ENCODE measurements at regions not wholly inside any gene's neighbourhood (a gene's known extent, or its start where the extent isn't known, plus 50 kb on each side); places are given as distances from the start of the nearest gene placed in this dataset.
"Not testable (repeated sequence)": the region's sequence is repeated elsewhere in the genome, so short reads cannot be mapped to it uniquely, and the experiment has no call there.

- Histone ChIP-seq H3K79me2 (ENCODE audit: control insufficient read depth, insufficient read depth, low read length, unreplicated experiment) (no peaks in the 10 kb centered on the region), H3K27me3 (ENCODE audit: insufficient read depth, low read length) (no peaks in the 10 kb centered on the region), H3K4me3 (ENCODE audit: low read depth, low read length) (peak overlapping the region; percentile 24; the same call in 1 of the 2 replicates), H2AFZ (ENCODE audit: low read length, unreplicated experiment) (peak overlapping the region; percentile 64), H3K4me1 (ENCODE audit: control insufficient read depth, insufficient read depth, low read length, unreplicated experiment) (peaks cover 28% of the 10 kb centered on the region), H3K36me3 (ENCODE audit: insufficient read depth, low read length) (no peaks in the 10 kb centered on the region), H3K27ac (ENCODE audit: low read depth, low read length) (peak overlapping the region; percentile 97)
Observed at GRCh38 chr1:96865731-96866685, 144.4 kb downstream of the PTBP2 start.

GRCh38 chr1:96872757-96873156 is 151.2 kb downstream of the PTBP2 start:
- H3K36me3 ChIP-seq (ENCODE audit: insufficient read depth, low read length), result no peaks in the 10 kb centered on the region
- no peaks in the 10 kb centered on the region for H3K4me1 ChIP-seq (ENCODE audit: control insufficient read depth, insufficient read depth, low read length, unreplicated experiment)
- H3K4me3 ChIP-seq (ENCODE audit: low read depth, low read length), result no peak overlapping the region
- H2AFZ ChIP-seq (ENCODE audit: low read length, unreplicated experiment), result no peak overlapping the region
- no peak overlapping the region for H3K27ac ChIP-seq (ENCODE audit: low read depth, low read length)
- no peaks in the 10 kb centered on the region for H3K79me2 ChIP-seq (ENCODE audit: control insufficient read depth, insufficient read depth, low read length, unreplicated experiment)
- no peaks in the 10 kb centered on the region for H3K27me3 ChIP-seq (ENCODE audit: insufficient read depth, low read length)

- H3K79me2 ChIP-seq (ENCODE audit: control insufficient read depth, insufficient read depth, low read length, unreplicated experiment), result no peaks in the 10 kb centered on the region
- H3K4me3 ChIP-seq (ENCODE audit: low read depth, low read length), result no peak overlapping the region
- H3K27ac ChIP-seq (ENCODE audit: low read depth, low read length), result no peak overlapping the region
- no peaks in the 10 kb centered on the region for H3K36me3 ChIP-seq (ENCODE audit: insufficient read depth, low read length)
- H3K4me1 ChIP-seq (ENCODE audit: control insufficient read depth, insufficient read depth, low read length, unreplicated experiment), result peaks cover 13% of the 10 kb centered on the region
- H2AFZ ChIP-seq (ENCODE audit: low read length, unreplicated experiment), result no peak overlapping the region
- H3K27me3 ChIP-seq (ENCODE audit: insufficient read depth, low read length), result no peaks in the 10 kb centered on the region
Observed at GRCh38 chr1:96878640-96879039, 157.1 kb downstream of the PTBP2 start.

GRCh38 chr1:96880626-96881025 is 159.0 kb downstream of the PTBP2 start:
- Histone ChIP-seq H3K36me3 (ENCODE audit: insufficient read depth, low read length) (no peaks in the 10 kb centered on the region), H3K4me3 (ENCODE audit: low read depth, low read length) (no peak overlapping the region), H3K4me1 (ENCODE audit: control insufficient read depth, insufficient read depth, low read length, unreplicated experiment) (peaks cover 13% of the 10 kb centered on the region), H2AFZ (ENCODE audit: low read length, unreplicated experiment) (no peak overlapping the region), H3K79me2 (ENCODE audit: control insufficient read depth, insufficient read depth, low read length, unreplicated experiment) (no peaks in the 10 kb centered on the region), H3K27me3 (ENCODE audit: insufficient read depth, low read length) (no peaks in the 10 kb centered on the region), H3K27ac (ENCODE audit: low read depth, low read length) (no peak overlapping the region; the same call in 1 of the 2 replicates)

GRCh38 chr1:96882096-96882495 is 160.5 kb downstream of the PTBP2 start:
- H2AFZ ChIP-seq (ENCODE audit: low read length, unreplicated experiment), result no peak overlapping the region
- H3K36me3 ChIP-seq (ENCODE audit: insufficient read depth, low read length), result no peaks in the 10 kb centered on the region
- no peak overlapping the region for H3K27ac ChIP-seq (ENCODE audit: low read depth, low read length)
- no peaks in the 10 kb centered on the region for H3K27me3 ChIP-seq (ENCODE audit: insufficient read depth, low read length)
- H3K4me3 ChIP-seq (ENCODE audit: low read depth, low read length), result 0 out of 2 replicates have a peak overlapping the region, but pooled peaks have one; percentile 21
- no peaks in the 10 kb centered on the region for H3K79me2 ChIP-seq (ENCODE audit: control insufficient read depth, insufficient read depth, low read length, unreplicated experiment)
- peaks cover 13% of the 10 kb centered on the region for H3K4me1 ChIP-seq (ENCODE audit: control insufficient read depth, insufficient read depth, low read length, unreplicated experiment)

- H3K36me3 ChIP-seq (ENCODE audit: insufficient read depth, low read length), result no peaks in the 10 kb centered on the region
- H3K4me3 ChIP-seq (ENCODE audit: low read depth, low read length), result no peak overlapping the region
- H2AFZ ChIP-seq (ENCODE audit: low read length, unreplicated experiment), result no peak overlapping the region
- no peaks in the 10 kb centered on the region for H3K79me2 ChIP-seq (ENCODE audit: control insufficient read depth, insufficient read depth, low read length, unreplicated experiment)
- no peaks in the 10 kb centered on the region for H3K27me3 ChIP-seq (ENCODE audit: insufficient read depth, low read length)
- H3K4me1 ChIP-seq (ENCODE audit: control insufficient read depth, insufficient read depth, low read length, unreplicated experiment), result peaks cover 7% of the 10 kb centered on the region
- no peak overlapping the region for H3K27ac ChIP-seq (ENCODE audit: low read depth, low read length)
Observed at GRCh38 chr1:96886474-96886873, 164.9 kb downstream of the PTBP2 start.

GRCh38 chr1:96887501-96887900 is 165.9 kb downstream of the PTBP2 start:
- no peaks in the 10 kb centered on the region for H3K36me3 ChIP-seq (ENCODE audit: insufficient read depth, low read length)
- H3K27me3 ChIP-seq (ENCODE audit: insufficient read depth, low read length), result no peaks in the 10 kb centered on the region
- H3K27ac ChIP-seq (ENCODE audit: low read depth, low read length), result no peak overlapping the region
- H2AFZ ChIP-seq (ENCODE audit: low read length, unreplicated experiment), result no peak overlapping the region
- no peak overlapping the region for H3K4me3 ChIP-seq (ENCODE audit: low read depth, low read length)
- H3K4me1 ChIP-seq (ENCODE audit: control insufficient read depth, insufficient read depth, low read length, unreplicated experiment), result no peaks in the 10 kb centered on the region
- no peaks in the 10 kb centered on the region for H3K79me2 ChIP-seq (ENCODE audit: control insufficient read depth, insufficient read depth, low read length, unreplicated experiment)

- Histone ChIP-seq H3K79me2 (ENCODE audit: control insufficient read depth, insufficient read depth, low read length, unreplicated experiment) (no peaks in the 10 kb centered on the region), H2AFZ (ENCODE audit: low read length, unreplicated experiment) (no peak overlapping the region), H3K4me1 (ENCODE audit: control insufficient read depth, insufficient read depth, low read length, unreplicated experiment) (no peaks in the 10 kb centered on the region), H3K36me3 (ENCODE audit: insufficient read depth, low read length) (no peaks in the 10 kb centered on the region), H3K4me3 (ENCODE audit: low read depth, low read length) (no peak overlapping the region), H3K27me3 (ENCODE audit: insufficient read depth, low read length) (no peaks in the 10 kb centered on the region), H3K27ac (ENCODE audit: low read depth, low read length) (no peak overlapping the region)
Observed at GRCh38 chr1:96901783-96902363, 180.3 kb downstream of the PTBP2 start.

GRCh38 chr1:96912248-96912647 is 190.7 kb downstream of the PTBP2 start:
- H3K27ac ChIP-seq (ENCODE audit: low read depth, low read length), result no peak overlapping the region
- H3K4me1 ChIP-seq (ENCODE audit: control insufficient read depth, insufficient read depth, low read length, unreplicated experiment), result no peaks in the 10 kb centered on the region
- no peak overlapping the region for H2AFZ ChIP-seq (ENCODE audit: low read length, unreplicated experiment)
- H3K27me3 ChIP-seq (ENCODE audit: insufficient read depth, low read length), result no peaks in the 10 kb centered on the region
- H3K4me3 ChIP-seq (ENCODE audit: low read depth, low read length), result no peak overlapping the region
- no peaks in the 10 kb centered on the region for H3K36me3 ChIP-seq (ENCODE audit: insufficient read depth, low read length)
- no peaks in the 10 kb centered on the region for H3K79me2 ChIP-seq (ENCODE audit: control insufficient read depth, insufficient read depth, low read length, unreplicated experiment)

GRCh38 chr1:96915701-96916100 is 194.1 kb downstream of the PTBP2 start:
- H3K27ac ChIP-seq (ENCODE audit: low read depth, low read length), result not testable (repeated sequence)

GRCh38 chr1:96918406-96918805 is 196.8 kb downstream of the PTBP2 start:
- Histone ChIP-seq H2AFZ (ENCODE audit: low read length, unreplicated experiment) (no peak overlapping the region), H3K79me2 (ENCODE audit: control insufficient read depth, insufficient read depth, low read length, unreplicated experiment) (no peaks in the 10 kb centered on the region), H3K27ac (ENCODE audit: low read depth, low read length) (peak overlapping the region; percentile 41; the same call in 1 of the 2 replicates), H3K4me1 (ENCODE audit: control insufficient read depth, insufficient read depth, low read length, unreplicated experiment) (no peaks in the 10 kb centered on the region), H3K4me3 (ENCODE audit: low read depth, low read length) (no peak overlapping the region), H3K27me3 (ENCODE audit: insufficient read depth, low read length) (no peaks in the 10 kb centered on the region), H3K36me3 (ENCODE audit: insufficient read depth, low read length) (no peaks in the 10 kb centered on the region)

More at GRCh38 chr1:96915701-96916100, 194.1 kb downstream of the PTBP2 start:
- not testable (repeated sequence) for H3K4me1 ChIP-seq (ENCODE audit: control insufficient read depth, insufficient read depth, low read length, unreplicated experiment); H3K4me3 ChIP-seq (ENCODE audit: low read depth, low read length); H2AFZ ChIP-seq (ENCODE audit: low read length, unreplicated experiment); H3K79me2 ChIP-seq (ENCODE audit: control insufficient read depth, insufficient read depth, low read length, unreplicated experiment); H3K27me3 ChIP-seq (ENCODE audit: insufficient read depth, low read length); H3K36me3 ChIP-seq (ENCODE audit: insufficient read depth, low read length)

Data from ACC112 (cell line).